ENCODE measurements at regions not wholly inside any gene's neighbourhood (a gene's known extent, or its start where the extent isn't known, plus 50 kb on each side); places are given as distances from the start of the nearest gene placed in this dataset.

GRCh38 chr12:46653311-46653710 is 172.5 kb downstream of the SLC38A4 start:
- peaks cover 18% of the 10 kb centered on the region for H3K4me1 ChIP-seq (ENCODE audit: insufficient read depth, low read length, poor library complexity, severe bottlenecking)
- DNase-seq (ENCODE audit: low spot score) = no peak
- TF ChIP-seq, protein P1, sequence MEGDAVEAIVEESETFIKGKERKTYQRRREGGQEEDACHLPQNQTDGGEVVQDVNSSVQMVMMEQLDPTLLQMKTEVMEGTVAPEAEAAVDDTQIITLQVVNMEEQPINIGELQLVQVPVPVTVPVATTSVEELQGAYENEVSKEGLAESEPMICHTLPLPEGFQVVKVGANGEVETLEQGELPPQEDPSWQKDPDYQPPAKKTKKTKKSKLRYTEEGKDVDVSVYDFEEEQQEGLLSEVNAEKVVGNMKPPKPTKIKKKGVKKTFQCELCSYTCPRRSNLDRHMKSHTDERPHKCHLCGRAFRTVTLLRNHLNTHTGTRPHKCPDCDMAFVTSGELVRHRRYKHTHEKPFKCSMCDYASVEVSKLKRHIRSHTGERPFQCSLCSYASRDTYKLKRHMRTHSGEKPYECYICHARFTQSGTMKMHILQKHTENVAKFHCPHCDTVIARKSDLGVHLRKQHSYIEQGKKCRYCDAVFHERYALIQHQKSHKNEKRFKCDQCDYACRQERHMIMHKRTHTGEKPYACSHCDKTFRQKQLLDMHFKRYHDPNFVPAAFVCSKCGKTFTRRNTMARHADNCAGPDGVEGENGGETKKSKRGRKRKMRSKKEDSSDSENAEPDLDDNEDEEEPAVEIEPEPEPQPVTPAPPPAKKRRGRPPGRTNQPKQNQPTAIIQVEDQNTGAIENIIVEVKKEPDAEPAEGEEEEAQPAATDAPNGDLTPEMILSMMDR (conservative IDR thresholded peaks at IDR 0.05; ENCODE audit: low read depth, low read length) = no peak
- no peak for TF ChIP-seq EZH2 (IDR thresholded peaks at IDR 0.05; ENCODE audit: borderline replicate concordance, low read depth, low read length, poor library complexity, severe bottlenecking)
- no peaks in the 10 kb centered on the region for H3K36me3 ChIP-seq (ENCODE audit: insufficient read depth, low read length, poor library complexity, severe bottlenecking)
- BruUV-seq (replicated peaks) = no TSS peak
- intact Hi-C loops (cut with micrococcal nuclease; ENCODE audit: unreplicated experiment) = no loop called here
- no peaks in the 10 kb centered on the region for H3K27me3 ChIP-seq (replicated peaks; ENCODE audit: insufficient read depth, low read depth, low read length, poor library complexity)
- no peak overlapping the region for H3K27ac ChIP-seq (ENCODE audit: low read depth, low read length, poor library complexity, severe bottlenecking)
- H3K4me3 ChIP-seq (ENCODE audit: low read depth, low read length, poor library complexity, severe bottlenecking) = no peak overlapping the region
- POLR2A ChIA-PET (ENCODE audit: low non-redundant PET) = no interaction called here
- CTCF ChIA-PET = no interaction called here
- H3K9me3 ChIP-seq (ENCODE audit: low read depth, low read length, poor library complexity, severe bottlenecking) = peaks cover under 1% of the 10 kb centered on the region

DNA sequence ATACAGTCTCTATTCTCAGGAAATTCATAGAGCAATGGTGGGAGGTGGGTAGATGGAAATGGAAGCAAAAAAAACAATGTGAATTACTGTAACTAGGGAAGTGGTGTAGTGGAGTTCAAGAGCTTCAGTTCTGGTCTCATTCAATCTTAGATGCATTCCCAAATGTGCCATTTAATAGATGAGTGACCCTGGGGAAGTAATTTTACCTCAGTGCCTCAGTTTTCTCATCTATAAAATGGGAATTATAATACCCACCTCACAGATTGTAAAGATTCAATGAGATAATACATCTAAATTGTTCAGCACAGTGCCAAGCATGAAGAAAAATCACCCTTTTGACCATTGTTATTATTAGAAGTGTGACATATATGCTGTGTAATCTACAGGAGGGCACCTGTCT is 173.1 kb downstream of the SLC38A4 start:
- H3K4me3 ChIP-seq (ENCODE audit: low read depth, low read length, poor library complexity, severe bottlenecking) = no peak overlapping the region
- no peaks in the 10 kb centered on the region for H3K36me3 ChIP-seq (ENCODE audit: insufficient read depth, low read length, poor library complexity, severe bottlenecking)
- no peaks in the 10 kb centered on the region for H3K27me3 ChIP-seq (replicated peaks; ENCODE audit: insufficient read depth, low read depth, low read length, poor library complexity)
- TF ChIP-seq, protein P1 (conservative IDR thresholded peaks at IDR 0.05; ENCODE audit: low read depth, low read length) = no peak
- TF ChIP-seq EZH2 (IDR thresholded peaks at IDR 0.05; ENCODE audit: borderline replicate concordance, low read depth, low read length, poor library complexity, severe bottlenecking) = no peak
- ChIA-PET POLR2A (ENCODE audit: low non-redundant PET) (no interaction called here), CTCF (no interaction called here)
- H3K9me3 ChIP-seq (ENCODE audit: low read depth, low read length, poor library complexity, severe bottlenecking) = peaks cover 7% of the 10 kb centered on the region
- no peak overlapping the region for H3K27ac ChIP-seq (ENCODE audit: low read depth, low read length, poor library complexity, severe bottlenecking)
- DNase-seq (ENCODE audit: low spot score) = no peak
- intact Hi-C loops (cut with micrococcal nuclease; ENCODE audit: unreplicated experiment) = no loop called here
- peaks cover 12% of the 10 kb centered on the region for H3K4me1 ChIP-seq (ENCODE audit: insufficient read depth, low read length, poor library complexity, severe bottlenecking)
- no TSS peak for BruUV-seq (replicated peaks)

DNA sequence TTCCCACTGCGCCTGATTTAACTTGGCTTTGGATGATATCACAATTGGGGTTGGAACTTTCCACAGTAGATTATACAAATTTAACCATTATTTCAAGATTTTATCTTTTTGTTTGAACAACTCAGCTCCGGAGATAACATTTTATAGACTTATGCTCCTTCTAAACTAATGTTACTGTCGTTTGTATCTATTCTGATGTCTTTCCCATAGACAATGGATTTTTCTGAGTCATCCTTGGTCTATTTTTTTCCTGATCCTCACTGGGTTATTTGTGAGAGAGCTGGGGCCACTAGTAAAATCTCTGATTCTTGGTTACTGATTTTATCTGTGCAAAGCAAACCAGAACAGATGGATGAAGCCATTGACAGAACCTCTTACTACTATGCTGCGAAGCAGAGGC is 175.1 kb downstream of the SLC38A4 start:
- Histone ChIP-seq H3K9me3 (ENCODE audit: low read depth, low read length, poor library complexity, severe bottlenecking) (peaks cover 9% of the 10 kb centered on the region), H3K4me1 (ENCODE audit: insufficient read depth, low read length, poor library complexity, severe bottlenecking) (no peaks in the 10 kb centered on the region), H3K27ac (ENCODE audit: low read depth, low read length, poor library complexity, severe bottlenecking) (no peak overlapping the region), H3K36me3 (ENCODE audit: insufficient read depth, low read length, poor library complexity, severe bottlenecking) (no peaks in the 10 kb centered on the region), H3K27me3 (replicated peaks; ENCODE audit: insufficient read depth, low read depth, low read length, poor library complexity) (no peaks in the 10 kb centered on the region), H3K4me3 (ENCODE audit: low read depth, low read length, poor library complexity, severe bottlenecking) (no peak overlapping the region)
- no TSS peak for BruUV-seq (replicated peaks)
- ChIA-PET POLR2A (ENCODE audit: low non-redundant PET) (no interaction called here), CTCF (interaction anchor here (0.7 kb wide), 1 partner anchor 10 kb away, joined by 8 read pairs; no protein-coding TSS in a partner anchor)
- TF ChIP-seq EZH2 (IDR thresholded peaks at IDR 0.05; ENCODE audit: borderline replicate concordance, low read depth, low read length, poor library complexity, severe bottlenecking) = no peak
- TF ChIP-seq, protein P1 (conservative IDR thresholded peaks at IDR 0.05; ENCODE audit: low read depth, low read length) = no peak
- intact Hi-C loops (cut with micrococcal nuclease; ENCODE audit: unreplicated experiment) = no loop called here
- no peak for DNase-seq (ENCODE audit: low spot score)
